Cerebellar cortex (tissue), 1 donor: ENCODE measurements at regions not wholly inside any gene's neighbourhood (a gene's known extent, or its start where the extent isn't known, plus 50 kb on each side); places are given as distances from the start of the nearest gene placed in this dataset.
"Not testable (repeated sequence)": the region's sequence is repeated elsewhere in the genome, so short reads cannot be mapped to it uniquely, and the experiment has no call there.

Experiments used
- DNase-seq: peaks from one replicate; pipeline ENCODE4 v3.0.0-alpha.2; 2015; ENCODE audit warnings: low spot score

GRCh38 chr2:33958591-33958990, 359.5 kb upstream of the FAM98A start:
- DNase-seq: no peak

GRCh38 chr2:33949371-33949770, 350.3 kb upstream of the FAM98A start:
- no peak for DNase-seq

GRCh38 chr2:33946193-33946592, 347.1 kb upstream of the FAM98A start:
- DNase-seq: no peak

- no peak for DNase-seq
These were observed 334.1 kb upstream of the FAM98A start for GRCh38 chr2:33933203-33933602.

- DNase-seq: no peak
These were observed 332.1 kb upstream of the FAM98A start for GRCh38 chr2:33931164-33931563.

- no peak for DNase-seq
These were observed 330.4 kb upstream of the FAM98A start for GRCh38 chr2:33929467-33929866.

- DNase-seq: no peak
These were observed 328.7 kb upstream of the FAM98A start for GRCh38 chr2:33927756-33928155.

- no peak for DNase-seq
These were observed 326.2 kb upstream of the FAM98A start for GRCh38 chr2:33925311-33925710.

- no peak for DNase-seq
These were observed 325.6 kb upstream of the FAM98A start for GRCh38 chr2:33924586-33925169.

GRCh38 chr2:33917252-33917651, 318.2 kb upstream of the FAM98A start:
- no peak for DNase-seq

- DNase-seq: no peak
These were observed 314.0 kb upstream of the FAM98A start for GRCh38 chr2:33913071-33913616.

GRCh38 chr2:33911327-33911726, 312.2 kb upstream of the FAM98A start:
- DNase-seq: no peak

- no peak for DNase-seq
These were observed 311.0 kb upstream of the FAM98A start for GRCh38 chr2:33909945-33910695.

GRCh38 chr2:33907866-33908265, 308.8 kb upstream of the FAM98A start:
- no peak for DNase-seq

GRCh38 chr2:33906129-33906528, 307.0 kb upstream of the FAM98A start:
- DNase-seq: not testable (repeated sequence)

- no peak for DNase-seq
These were observed 305.7 kb upstream of the FAM98A start for GRCh38 chr2:33904801-33905200.

- DNase-seq: no peak
These were observed 304.6 kb upstream of the FAM98A start for GRCh38 chr2:33903701-33904100.

- DNase-seq: no peak
These were observed 304.1 kb upstream of the FAM98A start for GRCh38 chr2:33903215-33903614.

- DNase-seq: no peak
These were observed 301.5 kb upstream of the FAM98A start for GRCh38 chr2:33900610-33901009.

- DNase-seq: no peak
These were observed 298.6 kb upstream of the FAM98A start for GRCh38 chr2:33897741-33898140.

- no peak for DNase-seq
These were observed 294.7 kb upstream of the FAM98A start for GRCh38 chr2:33893824-33894223.

- DNase-seq: no peak
These were observed 292.5 kb upstream of the FAM98A start for GRCh38 chr2:33891616-33892015.

- no peak for DNase-seq
These were observed 291.6 kb upstream of the FAM98A start for GRCh38 chr2:33890686-33891085.
